NCI-H446 (cell line): ENCODE measurements at regions not wholly inside any gene's neighbourhood (a gene's known extent, or its start where the extent isn't known, plus 50 kb on each side); places are given as distances from the start of the nearest gene placed in this dataset.
A peak's percentile ranks its signal among the peaks of the same experiment; 100 is the strongest.
"Not testable (repeated sequence)": the region's sequence is repeated elsewhere in the genome, so short reads cannot be mapped to it uniquely, and the experiment has no call there.

Experiments
- DNase-seq, 2 experiments: peaks; one replicate each; lab custom pipeline; 2025; lab: John Stamatoyannopoulos, UW

- not testable (repeated sequence) for DNase-seq
These were observed 630.1 kb upstream of the NXPH2 start for GRCh38 chr2:139410147-139410832.

GRCh38 chr2:139409212-139409611 is 629.0 kb upstream of the NXPH2 start:
- no peak for DNase-seq

- no peak for DNase-seq
These were observed 623.8 kb upstream of the NXPH2 start for GRCh38 chr2:139403948-139404347.

GRCh38 chr2:139394801-139395200 is 614.6 kb upstream of the NXPH2 start:
- no peak for DNase-seq

GRCh38 chr2:139389391-139389790 is 609.2 kb upstream of the NXPH2 start:
- no peak for DNase-seq

GRCh38 chr2:139386401-139386800 is 606.2 kb upstream of the NXPH2 start:
- DNase-seq, result no peak

GRCh38 chr2:139383532-139383931 is 603.3 kb upstream of the NXPH2 start:
- DNase-seq, result no peak

GRCh38 chr2:139380051-139380450 is 599.9 kb upstream of the NXPH2 start:
- no peak for DNase-seq

GRCh38 chr2:139378373-139378772 is 598.2 kb upstream of the NXPH2 start:
- no peak for DNase-seq

- no peak for DNase-seq
These were observed 594.2 kb upstream of the NXPH2 start for GRCh38 chr2:139374296-139374850.

GRCh38 chr2:139369423-139370409 is 589.5 kb upstream of the NXPH2 start:
- no peak for DNase-seq

- DNase-seq, result no peak
These were observed 587.2 kb upstream of the NXPH2 start for GRCh38 chr2:139367416-139367815.

GRCh38 chr2:139366681-139367080 is 586.5 kb upstream of the NXPH2 start:
- no peak for DNase-seq

- no peak for DNase-seq
These were observed 585.0 kb upstream of the NXPH2 start for GRCh38 chr2:139365189-139365588.

- DNase-seq, result no peak
These were observed 580.5 kb upstream of the NXPH2 start for GRCh38 chr2:139360654-139361053.

GRCh38 chr2:139359818-139360217 is 579.6 kb upstream of the NXPH2 start:
- DNase-seq, result no peak

GRCh38 chr2:139357972-139358371 is 577.8 kb upstream of the NXPH2 start:
- no peak for DNase-seq

- DNase-seq, result no peak
These were observed 574.3 kb upstream of the NXPH2 start for GRCh38 chr2:139354518-139354917.

- peak in 1 of 2 experiments; percentile 60 for DNase-seq
These were observed 573.7 kb upstream of the NXPH2 start for GRCh38 chr2:139353874-139354273.

- no peak for DNase-seq
These were observed 537.1 kb upstream of the NXPH2 start for GRCh38 chr2:139317259-139317658.

- no peak for DNase-seq
These were observed 533.9 kb upstream of the NXPH2 start for GRCh38 chr2:139314059-139314458.

- no peak for DNase-seq
These were observed 516.6 kb upstream of the NXPH2 start for GRCh38 chr2:139296672-139297209.
